HEK293 (cell line): ENCODE measurements at regions not wholly inside any gene's neighbourhood (a gene's known extent, or its start where the extent isn't known, plus 50 kb on each side); places are given as distances from the start of the nearest gene placed in this dataset.

Experiments
- ATF2 ChIP-seq: fragments of 450-650 bp; formaldehyde crosslinking; IDR thresholded peaks from 2 replicates; pipeline ENCODE4 v1.5.1; 2016; ENCODE audit warnings: missing biosample characterization, missing genetic modification characterization, low read depth
- CTCF ChIP-seq: fragments of 450-650 bp; formaldehyde crosslinking; IDR thresholded peaks from 2 replicates; pipeline ENCODE4 v1.5.1; 2016; ENCODE audit warnings: missing biosample characterization, missing genetic modification characterization
- GLI4 ChIP-seq: fragments of 450-650 bp; formaldehyde crosslinking; IDR thresholded peaks from 2 replicates; pipeline ENCODE4 v1.5.1; 2016; ENCODE audit warnings: missing biosample characterization, missing genetic modification characterization
- PRDM1 ChIP-seq: fragments of 450-650 bp; formaldehyde crosslinking; IDR thresholded peaks from 2 replicates; pipeline ENCODE4; 2016; ENCODE audit warnings: missing biosample characterization, missing genetic modification characterization
- YY1 ChIP-seq: fragments of 450-650 bp; formaldehyde crosslinking; IDR thresholded peaks from 2 replicates; pipeline ENCODE4 v1.5.1; 2018; ENCODE audit warnings: missing biosample characterization, missing genetic modification characterization
- ZNF223 ChIP-seq: fragments of 450-650 bp; formaldehyde crosslinking; IDR thresholded peaks from 2 replicates; pipeline ENCODE4 v1.5.1; 2016; ENCODE audit warnings: missing biosample characterization, missing genetic modification characterization
- ZNF239 ChIP-seq: fragments of 450-650 bp; formaldehyde crosslinking; IDR thresholded peaks from 2 replicates; pipeline ENCODE4 v1.5.1; 2016; ENCODE audit warnings: missing biosample characterization, missing genetic modification characterization
- ZNF596 ChIP-seq: fragments of 450-650 bp; IDR thresholded peaks from 2 replicates; pipeline ENCODE4 v1.5.0; 2018; ENCODE audit warnings: missing biosample characterization, mild to moderate bottlenecking, missing genetic modification characterization, moderate library complexity
- ZSCAN5A ChIP-seq: fragments of 450-650 bp; formaldehyde crosslinking; IDR thresholded peaks from 2 replicates; pipeline ENCODE4 v1.5.1; 2016; ENCODE audit warnings: missing biosample characterization, missing genetic modification characterization
- TF ChIP-seq, protein P1 (sequence below): fragments of 450-650 bp; formaldehyde crosslinking; IDR thresholded peaks from 2 replicates; pipeline ENCODE4 v1.5.1; 2016; ENCODE audit warnings: missing biosample characterization, missing genetic modification characterization
- TF ChIP-seq, protein P2 (sequence below): fragments of 450-650 bp; formaldehyde crosslinking; optimal IDR thresholded peaks from 2 replicates; pipeline ENCODE3; 2016; ENCODE audit warnings: missing biosample characterization, mild to moderate bottlenecking, missing genetic modification characterization

- TF ChIP-seq YY1 (tag by site-specific recombination) (no peak), CTCF (tag by site-specific recombination) (no peak), ZNF223 (tag by site-specific recombination) (no peak), PRDM1 (tag by site-specific recombination) (no peak), ZNF596 (no peak), ZSCAN5A (no peak), GLI4 (tag by site-specific recombination) (no peak), ATF2 (tag by site-specific recombination) (no peak), ZNF239 (tag by site-specific recombination) (no peak)
- TF ChIP-seq, protein P1, sequence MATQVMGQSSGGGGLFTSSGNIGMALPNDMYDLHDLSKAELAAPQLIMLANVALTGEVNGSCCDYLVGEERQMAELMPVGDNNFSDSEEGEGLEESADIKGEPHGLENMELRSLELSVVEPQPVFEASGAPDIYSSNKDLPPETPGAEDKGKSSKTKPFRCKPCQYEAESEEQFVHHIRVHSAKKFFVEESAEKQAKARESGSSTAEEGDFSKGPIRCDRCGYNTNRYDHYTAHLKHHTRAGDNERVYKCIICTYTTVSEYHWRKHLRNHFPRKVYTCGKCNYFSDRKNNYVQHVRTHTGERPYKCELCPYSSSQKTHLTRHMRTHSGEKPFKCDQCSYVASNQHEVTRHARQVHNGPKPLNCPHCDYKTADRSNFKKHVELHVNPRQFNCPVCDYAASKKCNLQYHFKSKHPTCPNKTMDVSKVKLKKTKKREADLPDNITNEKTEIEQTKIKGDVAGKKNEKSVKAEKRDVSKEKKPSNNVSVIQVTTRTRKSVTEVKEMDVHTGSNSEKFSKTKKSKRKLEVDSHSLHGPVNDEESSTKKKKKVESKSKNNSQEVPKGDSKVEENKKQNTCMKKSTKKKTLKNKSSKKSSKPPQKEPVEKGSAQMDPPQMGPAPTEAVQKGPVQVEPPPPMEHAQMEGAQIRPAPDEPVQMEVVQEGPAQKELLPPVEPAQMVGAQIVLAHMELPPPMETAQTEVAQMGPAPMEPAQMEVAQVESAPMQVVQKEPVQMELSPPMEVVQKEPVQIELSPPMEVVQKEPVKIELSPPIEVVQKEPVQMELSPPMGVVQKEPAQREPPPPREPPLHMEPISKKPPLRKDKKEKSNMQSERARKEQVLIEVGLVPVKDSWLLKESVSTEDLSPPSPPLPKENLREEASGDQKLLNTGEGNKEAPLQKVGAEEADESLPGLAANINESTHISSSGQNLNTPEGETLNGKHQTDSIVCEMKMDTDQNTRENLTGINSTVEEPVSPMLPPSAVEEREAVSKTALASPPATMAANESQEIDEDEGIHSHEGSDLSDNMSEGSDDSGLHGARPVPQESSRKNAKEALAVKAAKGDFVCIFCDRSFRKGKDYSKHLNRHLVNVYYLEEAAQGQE: no peak
- TF ChIP-seq, protein P2, sequence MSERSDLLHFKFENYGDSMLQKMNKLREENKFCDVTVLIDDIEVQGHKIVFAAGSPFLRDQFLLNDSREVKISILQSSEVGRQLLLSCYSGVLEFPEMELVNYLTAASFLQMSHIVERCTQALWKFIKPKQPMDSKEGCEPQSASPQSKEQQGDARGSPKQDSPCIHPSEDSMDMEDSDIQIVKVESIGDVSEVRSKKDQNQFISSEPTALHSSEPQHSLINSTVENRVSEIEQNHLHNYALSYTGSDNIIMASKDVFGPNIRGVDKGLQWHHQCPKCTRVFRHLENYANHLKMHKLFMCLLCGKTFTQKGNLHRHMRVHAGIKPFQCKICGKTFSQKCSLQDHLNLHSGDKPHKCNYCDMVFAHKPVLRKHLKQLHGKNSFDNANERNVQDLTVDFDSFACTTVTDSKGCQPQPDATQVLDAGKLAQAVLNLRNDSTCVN (tag by site-specific recombination): no peak
Measured at GRCh38 chr6:16959789-16960188, 142.1 kb upstream of the STMND1 start.
